HCT116 (cell line): ENCODE measurements at regions not wholly inside any gene's neighbourhood (a gene's known extent, or its start where the extent isn't known, plus 50 kb on each side); places are given as distances from the start of the nearest gene placed in this dataset.

Experiments
- ATAC-seq: fragments of 200-7000 bp; cut with Tn5 transposase; 2 replicates; pipeline ENCODE4 v1.9.1; 2020; ENCODE audit warnings: mild to moderate bottlenecking, moderate library complexity
- BruUV-seq: library from RNA; stranded (reverse); fragments of 400-500 nt; replicated peaks from 2 replicates; lab custom pipeline; 2021; lab: Mats Ljungman, UMichigan
- CTCF ChIA-PET: fragments of 300-600 bp; sonication (Branson Sonifier 250); formaldehyde crosslinking; loops from one replicate; lab custom pipeline; 2021; ENCODE audit warnings: antibody characterized with exemption; lab: Charles Lee
- POLR2A ChIA-PET: fragments of 300-600, 350-600 bp; sonication (Branson Sonifier 250); formaldehyde crosslinking; loops from one replicate; lab custom pipeline; 2021; ENCODE audit warnings: antibody characterized with exemption; lab: Charles Lee
- RAD21 ChIA-PET, 2 experiments: fragments of 300-600 bp; sonication (Branson Sonifier 250); formaldehyde crosslinking; loops; one replicate each; lab custom pipeline; 2023; ENCODE audit warnings: low total read pairs in 2 of 2; ENCODE audit not compliant: uncharacterized antibody in 2 of 2, unreplicated experiment in 2 of 2, low non-redundant PET in 1 of 2; lab: Charles Lee
- DNase-seq: peaks from one replicate; pipeline ENCODE4 v3.0.0-alpha.2; 2010; ENCODE audit warnings: low read depth, low spot score
- H2AFZ ChIP-seq: fragments of 200-600 bp; shearing (Covaris generic), sonication (generic); 2 replicates; pipeline ENCODE4 v1.6.1; 2017; ENCODE audit warnings: low read depth, mixed run types, mixed read lengths, antibody characterized with exemption, low read length; ENCODE audit not compliant: poor library complexity, severe bottlenecking
- H3K27ac ChIP-seq: 2 replicates; pipeline ENCODE4 v1.5.1; 2012; ENCODE audit warnings: low read depth, low read length
- H3K27me3 ChIP-seq: fragments of 200-600 bp; sonication (generic); 2 replicates; pipeline ENCODE4 v1.6.1; 2016; ENCODE audit warnings: mixed run types, low read length, mixed read lengths; ENCODE audit not compliant: insufficient read depth
- H3K36me3 ChIP-seq, 2 experiments: fragments of 200-500 bp in 1 of 2; fragments of 200-600 bp in 1 of 2; sonication (Bioruptor generic) in 1 of 2; sonication (generic) in 1 of 2; 2 replicates each; pipeline versions ENCODE4 v1.5.1 to v1.6.1; 2014 to 2016; ENCODE audit warnings: low read length in 2 of 2, inconsistent platforms in 1 of 2, mixed read lengths in 1 of 2, mixed run types in 1 of 2; ENCODE audit not compliant: insufficient read depth in 2 of 2, control insufficient read depth in 1 of 2
- H3K4me1 ChIP-seq, 2 experiments: fragments of 200-600 bp in 1 of 2; sonication (generic) in 1 of 2; 2 replicates each; pipeline versions ENCODE4 v1.5.1 to v1.6.1; 2012 to 2017; ENCODE audit warnings: low read length in 2 of 2, inconsistent platforms in 1 of 2, mild to moderate bottlenecking in 1 of 2, mixed read lengths in 1 of 2, mixed run types in 1 of 2, moderate library complexity in 1 of 2; ENCODE audit not compliant: insufficient read depth in 2 of 2, control insufficient read depth in 1 of 2
- H3K4me2 ChIP-seq: fragments of 200-600 bp; sonication (generic); 2 replicates; pipeline ENCODE4 v1.6.1; 2017; ENCODE audit warnings: mixed run types, low read length, mixed read lengths
- H3K4me3 ChIP-seq, 2 experiments: fragments of 200-600 bp in 1 of 2; sonication (generic) in 1 of 2; replicated peaks in 1 of 2; 2 replicates each; pipeline ENCODE4 v1.5.1; 2011 to 2016; ENCODE audit warnings: low read length in 2 of 2, control low read depth in 1 of 2, low read depth in 1 of 2, mild to moderate bottlenecking in 1 of 2, mixed read lengths in 1 of 2, mixed run types in 1 of 2
- H3K79me2 ChIP-seq: fragments of 200-600 bp; sonication (generic); 2 replicates; pipeline ENCODE4 v1.6.1; 2017; ENCODE audit warnings: mild to moderate bottlenecking, mixed run types, low read length, moderate library complexity, mixed read lengths; ENCODE audit not compliant: insufficient read depth
- H3K9ac ChIP-seq: fragments of 200-600 bp; sonication (generic); 2 replicates; pipeline ENCODE4 v1.6.1; 2016; ENCODE audit warnings: low read length, mixed read lengths
- H3K9me2 ChIP-seq: fragments of 200-600 bp; sonication (generic), shearing (Covaris generic); 2 replicates; pipeline ENCODE4 v1.6.1; 2017; ENCODE audit warnings: mixed run types, mild to moderate bottlenecking, moderate library complexity; ENCODE audit not compliant: insufficient read depth
- H3K9me3 ChIP-seq, 2 experiments: fragments of 200-500 bp in 1 of 2; fragments of 200-600 bp in 1 of 2; sonication (Bioruptor generic) in 1 of 2; sonication (generic) in 1 of 2; 2 replicates each; pipeline ENCODE4 v1.6.1; 2014 to 2017; ENCODE audit warnings: low read length in 2 of 2, mixed read lengths in 2 of 2, inconsistent platforms in 1 of 2, low read depth in 1 of 2, mild to moderate bottlenecking in 1 of 2, mixed run types in 1 of 2, moderate library complexity in 1 of 2; ENCODE audit not compliant: control insufficient read depth in 1 of 2, insufficient read depth in 1 of 2
- H4K20me1 ChIP-seq: fragments of 200-600 bp; sonication (generic), shearing (Covaris generic); 2 replicates; pipeline ENCODE4 v1.6.1; 2017; ENCODE audit warnings: mixed run types, mild to moderate bottlenecking, moderate library complexity; ENCODE audit not compliant: insufficient read depth
- CBX3 ChIP-seq: IDR thresholded peaks from 2 replicates; pipeline ENCODE4 v1.6.1; 2012; ENCODE audit warnings: low read depth
- CEBPB ChIP-seq: IDR thresholded peaks from 2 replicates; pipeline ENCODE4 v1.6.1; 2012; ENCODE audit warnings: low read depth
- ELF1 ChIP-seq: IDR thresholded peaks from 2 replicates; pipeline ENCODE4 v1.6.1; 2012; ENCODE audit warnings: low read depth, borderline replicate concordance
- EZH2 ChIP-seq: fragments of 200-600 bp; sonication (generic); IDR thresholded peaks from 2 replicates; pipeline ENCODE4 v1.6.1; 2017; ENCODE audit warnings: antibody characterized with exemption, mixed run types
- JUND ChIP-seq: IDR thresholded peaks from 2 replicates; pipeline ENCODE4 v1.6.1; 2012
- MAX ChIP-seq: IDR thresholded peaks from 2 replicates; pipeline ENCODE4 v1.6.1; 2012
- POLR2A ChIP-seq: IDR thresholded peaks from 2 replicates; pipeline ENCODE4 v1.7.0; 2011; ENCODE audit warnings: borderline replicate concordance; ENCODE audit not compliant: insufficient read depth, insufficient read length; ENCODE audit errors: extremely low read depth
- RAD21 ChIP-seq: IDR thresholded peaks from 2 replicates; pipeline ENCODE4 v1.6.1; 2012; ENCODE audit warnings: low read depth, mild to moderate bottlenecking
- REST ChIP-seq: IDR thresholded peaks from 2 replicates; pipeline ENCODE4 v1.6.1; 2012; ENCODE audit warnings: low read depth
- TCF7L2 ChIP-seq: IDR thresholded peaks from 2 replicates; pipeline ENCODE4 v1.7.0; 2011; ENCODE audit warnings: borderline replicate concordance, inconsistent platforms; ENCODE audit not compliant: insufficient read depth, insufficient read length; ENCODE audit errors: extremely low read depth
- YY1 ChIP-seq: IDR thresholded peaks from 2 replicates; pipeline ENCODE4 v1.6.1; 2011; ENCODE audit warnings: low read length, low read depth, moderate library complexity, mild to moderate bottlenecking; ENCODE audit not compliant: insufficient replicate concordance; ENCODE audit errors: extremely low read depth
- ZNF274 ChIP-seq: fragments of 200-500 bp; sonication (Bioruptor generic); IDR thresholded peaks from 2 replicates; pipeline ENCODE4 v1.6.1; 2014; ENCODE audit warnings: mild to moderate bottlenecking, low read depth, low read length, inconsistent platforms
- intact Hi-C: fragments of 100-400 bp; cut with micrococcal nuclease; formaldehyde crosslinking; loops from 2 replicates; pipeline ENCODE4 v1.10.0; 2022
- TF ChIP-seq, protein P1 (sequence below), 3 experiments: fragments of 200-600 bp in 1 of 3; sonication (generic) in 1 of 3; IDR thresholded peaks in 2 of 3; conservative IDR thresholded peaks in 1 of 3; 2 replicates each; pipeline ENCODE4 v1.5.1; 2012 to 2017; ENCODE audit warnings: low read depth in 2 of 3, low read length in 2 of 3, antibody characterized with exemption in 1 of 3, borderline replicate concordance in 1 of 3, control low read depth in 1 of 3, mild to moderate bottlenecking in 1 of 3, mixed read lengths in 1 of 3, mixed run types in 1 of 3, moderate library complexity in 1 of 3; ENCODE audit not compliant: insufficient read depth in 1 of 3
- TF ChIP-seq, protein P2 (sequence below): IDR thresholded peaks from 2 replicates; pipeline ENCODE4 v1.6.1; 2012

- Histone ChIP-seq H3K9me3 (no peaks in the 10 kb centered on the region), H3K9ac (no peak overlapping the region), H3K4me2 (no peak overlapping the region), H2AFZ (no peak overlapping the region), H3K4me3 (no peak overlapping the region), H3K4me1 (peaks cover 0 to 2% of the 10 kb centered on the region in 2 experiments; a peak in 1 of 4 replicates), H3K27me3 (no peaks in the 10 kb centered on the region), H3K27ac (no peak overlapping the region), H3K79me2 (no peaks in the 10 kb centered on the region), H3K9me2 (no peaks in the 10 kb centered on the region), H3K36me3 (no peaks in the 10 kb centered on the region), H4K20me1 (no peaks in the 10 kb centered on the region)
- CTCF ChIA-PET = no interaction called here
- POLR2A ChIA-PET = no interaction called here
- DNase-seq (no peak), ATAC-seq (no peak)
- RAD21 ChIA-PET = no interaction called here
- no TSS peak for BruUV-seq
- TF ChIP-seq YY1 (no peak), RAD21 (no peak), MAX (no peak), TCF7L2 (no peak), ELF1 (no peak), CEBPB (no peak), EZH2 (no peak), REST (no peak), POLR2A (no peak), ZNF274 (no peak), JUND (no peak), CBX3 (no peak)
- TF ChIP-seq, protein P1, sequence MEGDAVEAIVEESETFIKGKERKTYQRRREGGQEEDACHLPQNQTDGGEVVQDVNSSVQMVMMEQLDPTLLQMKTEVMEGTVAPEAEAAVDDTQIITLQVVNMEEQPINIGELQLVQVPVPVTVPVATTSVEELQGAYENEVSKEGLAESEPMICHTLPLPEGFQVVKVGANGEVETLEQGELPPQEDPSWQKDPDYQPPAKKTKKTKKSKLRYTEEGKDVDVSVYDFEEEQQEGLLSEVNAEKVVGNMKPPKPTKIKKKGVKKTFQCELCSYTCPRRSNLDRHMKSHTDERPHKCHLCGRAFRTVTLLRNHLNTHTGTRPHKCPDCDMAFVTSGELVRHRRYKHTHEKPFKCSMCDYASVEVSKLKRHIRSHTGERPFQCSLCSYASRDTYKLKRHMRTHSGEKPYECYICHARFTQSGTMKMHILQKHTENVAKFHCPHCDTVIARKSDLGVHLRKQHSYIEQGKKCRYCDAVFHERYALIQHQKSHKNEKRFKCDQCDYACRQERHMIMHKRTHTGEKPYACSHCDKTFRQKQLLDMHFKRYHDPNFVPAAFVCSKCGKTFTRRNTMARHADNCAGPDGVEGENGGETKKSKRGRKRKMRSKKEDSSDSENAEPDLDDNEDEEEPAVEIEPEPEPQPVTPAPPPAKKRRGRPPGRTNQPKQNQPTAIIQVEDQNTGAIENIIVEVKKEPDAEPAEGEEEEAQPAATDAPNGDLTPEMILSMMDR (IDR thresholded peaks at IDR 0.05 in 2 of 3, conservative IDR thresholded peaks at IDR 0.05 in 1 of 3; ENCODE audit: borderline replicate concordance in 1 of 3, insufficient read depth in 1 of 3, low read depth in 2 of 3, low read length in 2 of 3) = no peak
- TF ChIP-seq, protein P2, sequence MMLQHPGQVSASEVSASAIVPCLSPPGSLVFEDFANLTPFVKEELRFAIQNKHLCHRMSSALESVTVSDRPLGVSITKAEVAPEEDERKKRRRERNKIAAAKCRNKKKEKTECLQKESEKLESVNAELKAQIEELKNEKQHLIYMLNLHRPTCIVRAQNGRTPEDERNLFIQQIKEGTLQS = no peak
- intact Hi-C loops = no loop called here
Measured at GRCh38 chr6:119476554-119476953, 127.0 kb upstream of the MAN1A1 start.
